ENCODE measurements at regions not wholly inside any gene's neighbourhood (a gene's known extent, or its start where the extent isn't known, plus 50 kb on each side); places are given as distances from the start of the nearest gene placed in this dataset.

- no peak for DNase-seq (ENCODE audit: low spot score)
- H3K9ac ChIP-seq (ENCODE audit: low read depth in 1 of 2, low read length in 2 of 2): no peak overlapping the region
- H3K4me3 ChIP-seq (ENCODE audit: low read depth in 1 of 3, low read length in 3 of 3): no peak overlapping the region
- H3K27me3 ChIP-seq (ENCODE audit: control insufficient read depth in 4 of 4, insufficient read depth in 4 of 4, low read length in 3 of 4): no peaks in the 10 kb centered on the region
- H3K36me3 ChIP-seq (ENCODE audit: control insufficient read depth in 4 of 4, insufficient read depth in 3 of 4, low read depth in 1 of 4, low read length in 3 of 4): no peaks in the 10 kb centered on the region
- H3K4me1 ChIP-seq (ENCODE audit: control insufficient read depth in 4 of 4, insufficient read depth in 4 of 4, low read length in 3 of 4): peaks cover 0 to 3% (median 0%) of the 10 kb centered on the region in 4 donors
- TF ChIP-seq FOXA2 (IDR thresholded peaks at IDR 0.05) (no peak), HNF4A (conservative IDR thresholded peaks at IDR 0.05) (no peak)
- H3K9me3 ChIP-seq (ENCODE audit: control insufficient read depth in 4 of 4, low read length in 3 of 4): no peaks in the 10 kb centered on the region
- no peak overlapping the region for H3K27ac ChIP-seq (ENCODE audit: low read depth in 1 of 2, low read length in 2 of 2)
- WGBS: 85% methylated on average over 2 of the region's 2 CpGs
These were observed 134.4 kb downstream of the MAF start for GRCh38 chr16:79466111-79466510.

GRCh38 chr16:79463841-79464240 lies 136.7 kb downstream of the MAF start:
- no peaks in the 10 kb centered on the region for H3K9me3 ChIP-seq (ENCODE audit: control insufficient read depth in 4 of 4, low read length in 3 of 4)
- TF ChIP-seq HNF4A (conservative IDR thresholded peaks at IDR 0.05) (no peak), CTCF (IDR thresholded peaks at IDR 0.05; ENCODE audit: low read depth, low read length, missing input control) (no peak), FOXA1 (IDR thresholded peaks at IDR 0.05) (no peak), YY1 (IDR thresholded peaks at IDR 0.05) (no peak), ZBTB33 (IDR thresholded peaks at IDR 0.05) (no peak), FOXA2 (IDR thresholded peaks at IDR 0.05) (no peak), EGR1 (IDR thresholded peaks at IDR 0.05; ENCODE audit: low read depth in 2 of 2) (no peak), RXRA (IDR thresholded peaks at IDR 0.05) (no peak), GABPA (IDR thresholded peaks at IDR 0.05 in 1 of 2, conservative IDR thresholded peaks at IDR 0.05 in 1 of 2) (no peak), SP1 (IDR thresholded peaks at IDR 0.05) (no peak), REST (IDR thresholded peaks at IDR 0.05) (no peak), RAD21 (IDR thresholded peaks at IDR 0.05) (no peak)
- 71% methylated on average over 5 of the region's 5 CpGs for WGBS

More at GRCh38 chr16:79463841-79464240, 136.7 kb downstream of the MAF start:
- DNase-seq (ENCODE audit: low spot score): no peak
- H3K9ac ChIP-seq (ENCODE audit: low read depth in 1 of 2, low read length in 2 of 2): no peak overlapping the region
- H3K27ac ChIP-seq (ENCODE audit: low read depth in 1 of 2, low read length in 2 of 2): no peak overlapping the region
- H3K36me3 ChIP-seq (ENCODE audit: control insufficient read depth in 4 of 4, insufficient read depth in 3 of 4, low read depth in 1 of 4, low read length in 3 of 4): no peaks in the 10 kb centered on the region
- H3K27me3 ChIP-seq (ENCODE audit: control insufficient read depth in 4 of 4, insufficient read depth in 4 of 4, low read length in 3 of 4): no peaks in the 10 kb centered on the region
- H3K4me1 ChIP-seq (ENCODE audit: control insufficient read depth in 4 of 4, insufficient read depth in 4 of 4, low read length in 3 of 4): peaks cover 0 to 3% (median 0%) of the 10 kb centered on the region in 4 donors
- H3K4me3 ChIP-seq (ENCODE audit: low read depth in 1 of 3, low read length in 3 of 3): no peak overlapping the region
